IMR-90 (cell line): ENCODE measurements at regions not wholly inside any gene's neighbourhood (a gene's known extent, or its start where the extent isn't known, plus 50 kb on each side); places are given as distances from the start of the nearest gene placed in this dataset.

Source experiments
- MAZ ChIP-seq: IDR thresholded peaks from 2 replicates; pipeline ENCODE4 v1.6.1; 2012; ENCODE audit warnings: low read depth, mild to moderate bottlenecking, low read length, improper control_type of control experiment, moderate library complexity, borderline replicate concordance
- POLR2A ChIP-seq: IDR thresholded peaks from 2 replicates; pipeline ENCODE4 v1.6.1; 2012; ENCODE audit warnings: mild to moderate bottlenecking, low read depth, low read length
- RAD21 ChIP-seq: IDR thresholded peaks from 2 replicates; pipeline ENCODE4 v1.6.1; 2012; ENCODE audit warnings: low read length, improper control_type of control experiment
- RFX5 ChIP-seq: IDR thresholded peaks from 2 replicates; pipeline ENCODE4 v1.8.0; 2012; ENCODE audit warnings: low read depth, mild to moderate bottlenecking, low read length, moderate library complexity
- TF ChIP-seq, protein P1 (sequence below): conservative IDR thresholded peaks from 2 replicates; pipeline ENCODE4 v1.5.1; 2012; ENCODE audit warnings: mild to moderate bottlenecking, low read depth, low read length, improper control_type of control experiment

DNA sequence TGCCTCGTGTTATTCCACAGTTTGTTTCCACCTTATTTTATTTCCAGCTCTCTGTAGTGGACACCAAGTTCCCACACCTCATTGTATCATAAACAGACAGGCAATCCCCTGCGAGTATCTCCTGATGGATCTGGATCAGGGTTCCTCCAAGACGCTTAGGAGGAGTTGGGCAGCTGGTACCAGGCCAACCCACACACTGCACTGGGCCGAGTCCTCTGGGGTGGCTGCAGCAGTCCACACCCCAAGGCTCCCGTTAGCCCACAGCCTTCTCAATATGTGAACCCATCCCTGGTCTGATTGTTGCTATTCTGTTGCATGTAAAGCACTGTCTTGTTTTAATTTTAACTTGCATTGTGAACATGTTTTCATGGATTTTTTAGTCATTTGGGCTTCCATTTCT lies 178.8 kb upstream of the RAB6C start:
- TF ChIP-seq POLR2A (no peak), RAD21 (no peak), MAZ (no peak), RFX5 (no peak)
- TF ChIP-seq, protein P1, sequence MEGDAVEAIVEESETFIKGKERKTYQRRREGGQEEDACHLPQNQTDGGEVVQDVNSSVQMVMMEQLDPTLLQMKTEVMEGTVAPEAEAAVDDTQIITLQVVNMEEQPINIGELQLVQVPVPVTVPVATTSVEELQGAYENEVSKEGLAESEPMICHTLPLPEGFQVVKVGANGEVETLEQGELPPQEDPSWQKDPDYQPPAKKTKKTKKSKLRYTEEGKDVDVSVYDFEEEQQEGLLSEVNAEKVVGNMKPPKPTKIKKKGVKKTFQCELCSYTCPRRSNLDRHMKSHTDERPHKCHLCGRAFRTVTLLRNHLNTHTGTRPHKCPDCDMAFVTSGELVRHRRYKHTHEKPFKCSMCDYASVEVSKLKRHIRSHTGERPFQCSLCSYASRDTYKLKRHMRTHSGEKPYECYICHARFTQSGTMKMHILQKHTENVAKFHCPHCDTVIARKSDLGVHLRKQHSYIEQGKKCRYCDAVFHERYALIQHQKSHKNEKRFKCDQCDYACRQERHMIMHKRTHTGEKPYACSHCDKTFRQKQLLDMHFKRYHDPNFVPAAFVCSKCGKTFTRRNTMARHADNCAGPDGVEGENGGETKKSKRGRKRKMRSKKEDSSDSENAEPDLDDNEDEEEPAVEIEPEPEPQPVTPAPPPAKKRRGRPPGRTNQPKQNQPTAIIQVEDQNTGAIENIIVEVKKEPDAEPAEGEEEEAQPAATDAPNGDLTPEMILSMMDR, result no peak
